Transverse colon (tissue), 4 donors: ENCODE measurements at regions not wholly inside any gene's neighbourhood (a gene's known extent, or its start where the extent isn't known, plus 50 kb on each side); places are given as distances from the start of the nearest gene placed in this dataset.

ENCODE experiments used
- DNase-seq: peaks from one replicate; pipeline ENCODE4 v3.0.0-alpha.2; 2019
- H3K27ac ChIP-seq, 4 donors: fragments of 200-600 bp; sonication (generic); 2 replicates each; pipeline ENCODE4 v1.5.1; 2016 to 2018; ENCODE audit warnings: inconsistent platforms in 4 of 4
- H3K27me3 ChIP-seq: fragments of 200-600 bp; sonication (generic); 2 replicates; pipeline ENCODE4 v1.5.1; 2017; ENCODE audit warnings: inconsistent platforms
- H3K36me3 ChIP-seq, 4 donors: fragments of 200-600 bp; sonication (generic); 2 replicates each; pipeline ENCODE4 v1.5.1; 2017 to 2019; ENCODE audit warnings: inconsistent platforms in 4 of 4
- H3K4me1 ChIP-seq, 4 donors: fragments of 200-600 bp; sonication (generic); 2 replicates each; pipeline ENCODE4 v1.5.1; 2017 to 2020; ENCODE audit warnings: inconsistent platforms in 4 of 4
- H3K4me3 ChIP-seq, 4 donors: fragments of 200-600 bp; sonication (generic); 1 replicate in 1 of 4; 2 replicates in 3 of 4; pipeline versions ENCODE4 v1.5.1 to v1.6.1; 2017 to 2019; ENCODE audit warnings: inconsistent platforms in 4 of 4
- H3K9me3 ChIP-seq, 2 donors: fragments of 200-600 bp; sonication (generic); 2 replicates each; pipeline ENCODE4 v1.5.1; 2017 to 2019; ENCODE audit warnings: inconsistent platforms in 2 of 2
- CTCF ChIP-seq, 5 experiments: fragments of 200-600 bp in 3 of 5; fragments of 450-650 bp in 2 of 5; sonication (generic) in 3 of 5; IDR thresholded peaks; 1 replicate in 2 of 5; 2 replicates in 3 of 5; pipeline ENCODE4 v1.5.1; 2016 to 2017; ENCODE audit warnings: antibody characterized with exemption in 5 of 5, inconsistent platforms in 3 of 5, mild to moderate bottlenecking in 2 of 5, moderate library complexity in 1 of 5
- EP300 ChIP-seq: sonication (generic); formaldehyde crosslinking; IDR thresholded peaks from one replicate; pipeline ENCODE4 v1.6.1; 2017; ENCODE audit warnings: antibody characterized with exemption, low read depth
- POLR2A ChIP-seq: fragments of 450-650 bp; IDR thresholded peaks from one replicate; pipeline ENCODE4 v1.6.1; 2016; ENCODE audit warnings: antibody characterized with exemption, mild to moderate bottlenecking, moderate library complexity
- POLR2AphosphoS5 ChIP-seq, 3 donors: sonication (generic); formaldehyde crosslinking; IDR thresholded peaks; one replicate each; pipeline ENCODE4 v1.6.1; 2016; ENCODE audit warnings: antibody characterized with exemption in 3 of 3
- WGBS, 2 donors: methylation state at CpG; one replicate each; pipeline ENCODE4 v1.1.5; 2018; ENCODE audit warnings: low coverage in 1 of 2; 5-methylcytosine and 5-hydroxymethylcytosine counted together
- in situ Hi-C, 4 donors: fragments of 200-750 bp; cut with MboI; loops; one replicate each; pipeline versions ENCODE4 v1.15.0 to v1.15.1; 2017; ENCODE audit warnings: low sequenced_read_pairs in 3 of 4, low pct_ligation_motif_present in 1 of 4, low pct_unique_long_range_greater_than_20kb in 1 of 4
- intact Hi-C: fragments of 100-400 bp; cut with DNase I; formaldehyde crosslinking; loops from one replicate; pipeline ENCODE4 v1.15.1; 2023; ENCODE audit warnings: low total_unique reads

- in situ Hi-C loops: no loop called here
- Histone ChIP-seq H3K27ac (no peak overlapping the region), H3K36me3 (no peaks in the 10 kb centered on the region), H3K9me3 (no peaks in the 10 kb centered on the region), H3K4me1 (no peaks in the 10 kb centered on the region), H3K4me3 (no peak overlapping the region), H3K27me3 (no peaks in the 10 kb centered on the region)
- intact Hi-C loops: no loop called here
- TF ChIP-seq POLR2A (no peak), EP300 (no peak), POLR2AphosphoS5 (IDR thresholded peaks at IDR 0.05) (no peak), CTCF (IDR thresholded peaks at IDR 0.05) (no peak)
- no peak for DNase-seq
- WGBS, 2 donors: 77 to 78% methylated on average over 1 of the region's 1 CpG
Measured at GRCh38 chr13:80751854-80752253, 410.9 kb upstream of the SPRY2 start.

GRCh38 chr13:80744147-80744914 lies 403.4 kb upstream of the SPRY2 start:
- intact Hi-C loops (no loop called here), in situ Hi-C loops (no loop called here)
- Histone ChIP-seq H3K4me3 (no peak overlapping the region), H3K36me3 (no peaks in the 10 kb centered on the region), H3K27me3 (no peaks in the 10 kb centered on the region), H3K27ac (no peak overlapping the region), H3K4me1 (no peaks in the 10 kb centered on the region), H3K9me3 (no peaks in the 10 kb centered on the region)
- no peak for DNase-seq
- TF ChIP-seq CTCF (IDR thresholded peaks at IDR 0.05): no peak
- 63 to 71% methylated on average over 2 of the region's 2 CpGs for WGBS, 2 donors

GRCh38 chr13:80742033-80742432 lies 401.1 kb upstream of the SPRY2 start:
- WGBS, 2 donors: 31 to 50% methylated on average over 1 of the region's 1 CpG

GRCh38 chr13:80740071-80740470 lies 399.1 kb upstream of the SPRY2 start:
- peaks cover 6 to 9% of the 10 kb centered on the region in 2 donors for H3K9me3 ChIP-seq
- WGBS, 2 donors: 44 to 50% methylated on average over 2 of the region's 2 CpGs
- no peaks in the 10 kb centered on the region for H3K36me3 ChIP-seq
- no peaks in the 10 kb centered on the region for H3K27me3 ChIP-seq
- intact Hi-C loops: no loop called here
- H3K4me1 ChIP-seq: no peaks in the 10 kb centered on the region
- H3K27ac ChIP-seq: no peak overlapping the region
- no peak for TF ChIP-seq POLR2AphosphoS5 (IDR thresholded peaks at IDR 0.05)
- no peak for TF ChIP-seq POLR2A
- TF ChIP-seq EP300: no peak
- no peak for TF ChIP-seq CTCF (IDR thresholded peaks at IDR 0.05)
- no peak for DNase-seq
- in situ Hi-C loops: no loop called here
- no peak overlapping the region for H3K4me3 ChIP-seq

More at GRCh38 chr13:80742033-80742432, 401.1 kb upstream of the SPRY2 start:
- Histone ChIP-seq H3K27ac (no peak overlapping the region), H3K27me3 (no peaks in the 10 kb centered on the region), H3K4me3 (no peak overlapping the region), H3K4me1 (no peaks in the 10 kb centered on the region), H3K36me3 (no peaks in the 10 kb centered on the region), H3K9me3 (peaks cover 6 to 9% of the 10 kb centered on the region in 2 donors)
- in situ Hi-C loops (no loop called here), intact Hi-C loops (no loop called here)
- no peak for DNase-seq
- TF ChIP-seq CTCF (IDR thresholded peaks at IDR 0.05) (no peak), EP300 (no peak), POLR2A (no peak), POLR2AphosphoS5 (IDR thresholded peaks at IDR 0.05) (no peak)
